A673 (cell line): ENCODE measurements at regions not wholly inside any gene's neighbourhood (a gene's known extent, or its start where the extent isn't known, plus 50 kb on each side); places are given as distances from the start of the nearest gene placed in this dataset.

Experiments
- BruUV-seq: library from RNA; stranded (reverse); fragments of 400-500 nt; replicated peaks from 2 replicates; lab custom pipeline; 2021; lab: Mats Ljungman, UMichigan
- CTCF ChIA-PET: fragments of 300-600 bp; sonication (Branson Sonifier 250); formaldehyde crosslinking; loops from one replicate; lab custom pipeline; 2022; ENCODE audit warnings: antibody characterized with exemption; lab: Charles Lee
- POLR2A ChIA-PET: fragments of 300-600 bp; sonication (Branson Sonifier 250); formaldehyde crosslinking; loops from one replicate; lab custom pipeline; 2022; ENCODE audit warnings: antibody characterized with exemption; ENCODE audit not compliant: low non-redundant PET; lab: Charles Lee
- DNase-seq: peaks from one replicate; pipeline ENCODE4 v3.0.0-alpha.2; 2015; ENCODE audit warnings: low spot score
- H3K27ac ChIP-seq: fragments of 200-600 bp; sonication (generic); 2 replicates; pipeline ENCODE4 v1.5.1; 2016; ENCODE audit warnings: mixed run types, low read depth, mild to moderate bottlenecking, mixed read lengths, antibody characterized with exemption, low read length; ENCODE audit not compliant: poor library complexity, severe bottlenecking
- H3K27me3 ChIP-seq: fragments of 200-600 bp; sonication (generic); replicated peaks from 2 replicates; pipeline ENCODE4 v1.6.1; 2017; ENCODE audit warnings: mixed run types, low read depth, mild to moderate bottlenecking, mixed read lengths, antibody characterized with exemption, low read length; ENCODE audit not compliant: insufficient read depth, poor library complexity
- H3K36me3 ChIP-seq: fragments of 200-600 bp; sonication (generic); 2 replicates; pipeline ENCODE4 v1.6.1; 2016; ENCODE audit warnings: mixed run types, mild to moderate bottlenecking, mixed read lengths, antibody characterized with exemption, low read length; ENCODE audit not compliant: insufficient read depth, poor library complexity, severe bottlenecking
- H3K4me1 ChIP-seq: fragments of 200-600 bp; sonication (generic); 2 replicates; pipeline ENCODE4 v1.6.1; 2017; ENCODE audit warnings: mixed run types, mild to moderate bottlenecking, mixed read lengths, antibody characterized with exemption, low read length; ENCODE audit not compliant: insufficient read depth, poor library complexity, severe bottlenecking
- H3K4me3 ChIP-seq: fragments of 200-600 bp; sonication (generic); 2 replicates; pipeline ENCODE4 v1.5.1; 2016; ENCODE audit warnings: low read depth, mixed run types, mild to moderate bottlenecking, mixed read lengths, low read length; ENCODE audit not compliant: poor library complexity, severe bottlenecking
- H3K9me3 ChIP-seq: fragments of 200-600 bp; sonication (generic); 2 replicates; pipeline ENCODE4 v1.6.1; 2016; ENCODE audit warnings: mixed run types, low read depth, mild to moderate bottlenecking, mixed read lengths, antibody characterized with exemption, low read length; ENCODE audit not compliant: poor library complexity, severe bottlenecking
- CTCF ChIP-seq: fragments of 300-800, 200-600 bp; sonication (generic); conservative IDR thresholded peaks from 2 replicates; pipeline ENCODE4 v1.5.1; 2017; ENCODE audit warnings: low read depth, mild to moderate bottlenecking, antibody characterized with exemption, low read length, moderate library complexity, mixed read lengths
- EZH2 ChIP-seq: fragments of 200-600 bp; sonication (generic); IDR thresholded peaks from 2 replicates; pipeline ENCODE4 v1.6.1; 2017; ENCODE audit warnings: borderline replicate concordance, low read depth, mild to moderate bottlenecking, mixed read lengths, antibody characterized with exemption, low read length; ENCODE audit not compliant: poor library complexity, severe bottlenecking
- intact Hi-C: fragments of 100-400 bp; cut with micrococcal nuclease; formaldehyde crosslinking; loops from one replicate; pipeline ENCODE4 v1.10.0; 2022; ENCODE audit not compliant: unreplicated experiment

- Histone ChIP-seq H3K36me3 (no peaks in the 10 kb centered on the region), H3K9me3 (no peaks in the 10 kb centered on the region), H3K27ac (no peak overlapping the region), H3K27me3 (no peaks in the 10 kb centered on the region), H3K4me3 (no peak overlapping the region), H3K4me1 (peaks cover 19% of the 10 kb centered on the region)
- TF ChIP-seq EZH2 = no peak
- TF ChIP-seq CTCF = peak; percentile 34; the same call in 1 of the 2 replicates
- no peak for DNase-seq
- intact Hi-C loops = loop anchor here (10.0 kb wide), 1 partner anchor 239 kb away; no protein-coding TSS in a partner anchor
- CTCF ChIA-PET = no interaction called here
- BruUV-seq = no TSS peak
- POLR2A ChIA-PET = no interaction called here
Measured at GRCh38 chr3:152713989-152714388, 120.9 kb upstream of the P2RY1 start.

GRCh38 chr3:152714507-152714906, 120.4 kb upstream of the P2RY1 start:
- POLR2A ChIA-PET = no interaction called here

GRCh38 chr3:152717252-152717651, 117.7 kb upstream of the P2RY1 start:
- no peaks in the 10 kb centered on the region for H3K9me3 ChIP-seq
- ChIA-PET CTCF (no interaction called here), POLR2A (interaction anchor here (0.6 kb wide), 1 partner anchor 198 kb away, joined by 7 read pairs; no protein-coding TSS in a partner anchor)
- H3K27ac ChIP-seq = no peak overlapping the region
- no TSS peak for BruUV-seq
- peaks cover 13% of the 10 kb centered on the region for H3K4me1 ChIP-seq
- no peak overlapping the region for H3K4me3 ChIP-seq
- H3K27me3 ChIP-seq = no peaks in the 10 kb centered on the region
- intact Hi-C loops = loop anchor here (10.0 kb wide), 1 partner anchor 242 kb away; no protein-coding TSS in a partner anchor
- no peak for TF ChIP-seq CTCF
- TF ChIP-seq EZH2 = no peak
- no peaks in the 10 kb centered on the region for H3K36me3 ChIP-seq
- no peak for DNase-seq

More at GRCh38 chr3:152714507-152714906, 120.4 kb upstream of the P2RY1 start:
- H3K4me3 ChIP-seq = no peak overlapping the region
- TF ChIP-seq EZH2 (no peak), CTCF (no peak)
- H3K9me3 ChIP-seq = no peaks in the 10 kb centered on the region
- CTCF ChIA-PET = no interaction called here
- peaks cover 21% of the 10 kb centered on the region for H3K4me1 ChIP-seq
- no peak overlapping the region for H3K27ac ChIP-seq
- intact Hi-C loops = loop anchor here (10.0 kb wide), 1 partner anchor 240 kb away; no protein-coding TSS in a partner anchor
- no peaks in the 10 kb centered on the region for H3K36me3 ChIP-seq
- H3K27me3 ChIP-seq = no peaks in the 10 kb centered on the region
- no TSS peak for BruUV-seq
- DNase-seq = no peak
